Stimulated activated CD4-positive, alpha-beta T cell treated with anti-CD3 and anti-CD28 coated beads, Interleukin-1b, Interleukin-23, amount 100 ng/mL, for 24 hours (primary cell): ENCODE measurements at regions not wholly inside any gene's neighbourhood (a gene's known extent, or its start where the extent isn't known, plus 50 kb on each side); places are given as distances from the start of the nearest gene placed in this dataset.

Experiments
- DNase-seq, 4 experiments: peaks; one replicate each; pipeline ENCODE4 v3.0.0-alpha.2; 2020; ENCODE audit warnings: low read depth in 4 of 4, low spot score in 1 of 4

GRCh38 chr3:159165961-159166360 is 364.1 kb downstream of the MFSD1 start:
- DNase-seq = no peak

DNA sequence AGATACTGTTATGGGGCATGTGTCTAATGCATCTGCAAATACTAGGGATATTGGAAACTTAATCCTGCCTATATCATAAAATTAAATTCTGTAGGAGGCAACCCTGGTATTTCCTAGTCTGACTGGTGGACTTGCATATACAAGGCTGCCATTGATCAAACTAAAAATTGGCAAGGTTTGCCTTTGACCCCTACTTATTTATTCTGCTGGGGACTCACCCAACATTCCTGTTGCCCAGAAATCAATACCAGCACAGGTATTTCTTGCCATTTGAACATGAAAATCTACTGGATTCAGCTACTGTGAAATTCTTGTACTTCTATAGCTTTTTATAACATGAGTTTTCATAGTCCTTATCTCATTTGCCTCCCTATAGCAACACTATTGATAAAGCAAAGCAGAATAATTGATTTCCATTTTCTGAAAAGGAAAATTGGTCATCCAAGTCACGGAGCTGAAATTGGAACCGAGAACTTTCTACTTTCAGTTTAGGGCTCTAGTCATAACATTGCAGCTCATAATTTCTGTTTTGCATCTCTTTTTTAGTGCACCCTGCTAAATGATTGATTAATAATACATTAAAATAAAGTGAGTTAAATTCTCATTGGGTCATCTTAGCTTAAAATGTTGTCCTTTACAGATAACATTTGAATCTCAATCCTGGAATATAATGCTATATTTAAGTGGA is 365.2 kb downstream of the MFSD1 start:
- no peak for DNase-seq

- DNase-seq = no peak
Observed at GRCh38 chr3:159168788-159169187, 366.9 kb downstream of the MFSD1 start.

GRCh38 chr3:159169828-159170227 is 368.0 kb downstream of the MFSD1 start:
- no peak for DNase-seq

DNA sequence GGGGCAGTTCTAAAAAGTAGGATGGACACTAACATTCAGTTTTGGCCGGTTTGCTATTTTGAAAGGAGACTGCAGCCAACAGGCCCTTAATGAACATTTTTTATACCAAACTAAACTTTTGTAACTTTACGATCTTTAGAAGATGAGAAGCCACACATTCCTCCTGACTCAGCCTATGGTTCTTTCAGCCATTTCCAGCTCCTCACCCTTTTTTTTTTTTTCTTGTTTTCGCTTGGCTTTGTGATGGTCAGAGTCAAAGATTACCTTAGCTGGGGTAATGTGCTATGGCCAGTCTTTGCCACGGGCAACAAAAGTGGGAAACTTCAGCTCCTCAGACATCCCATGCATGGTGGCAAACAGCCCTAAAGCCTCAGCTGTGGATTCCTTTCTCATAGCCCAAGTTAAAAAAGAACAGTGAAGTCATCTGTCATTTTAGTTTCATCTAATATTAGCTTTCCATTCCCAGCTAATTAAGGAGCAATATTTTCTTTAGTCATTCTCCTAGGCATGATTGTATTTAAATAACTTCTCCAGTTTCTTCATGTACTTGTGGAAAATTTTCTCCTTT is 368.7 kb downstream of the MFSD1 start:
- DNase-seq = no peak

DNA sequence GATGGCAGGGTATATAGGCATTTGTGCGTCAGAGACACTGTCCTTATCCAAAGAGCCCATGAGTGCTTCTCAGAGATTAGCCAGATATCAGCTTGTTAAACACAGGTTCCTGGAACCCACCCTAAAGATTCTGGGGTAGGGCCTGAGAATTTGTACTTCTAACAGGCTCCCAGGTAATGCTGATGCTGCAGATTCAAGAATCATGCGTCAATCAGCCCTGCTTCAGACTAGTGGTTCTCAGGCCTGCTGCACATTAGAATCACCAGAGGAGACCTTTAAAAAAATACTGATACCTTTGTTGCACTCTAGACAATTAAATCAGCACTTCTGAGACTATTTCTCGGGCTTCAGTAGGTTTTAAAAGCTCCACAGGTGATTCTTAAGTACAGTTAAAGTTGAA is 369.5 kb downstream of the MFSD1 start:
- DNase-seq = no peak

- no peak for DNase-seq
Observed at GRCh38 chr3:159172473-159172872, 370.6 kb downstream of the MFSD1 start.

- no peak for DNase-seq
Observed at GRCh38 chr3:159174715-159175692, 373.1 kb downstream of the MFSD1 start.

DNA sequence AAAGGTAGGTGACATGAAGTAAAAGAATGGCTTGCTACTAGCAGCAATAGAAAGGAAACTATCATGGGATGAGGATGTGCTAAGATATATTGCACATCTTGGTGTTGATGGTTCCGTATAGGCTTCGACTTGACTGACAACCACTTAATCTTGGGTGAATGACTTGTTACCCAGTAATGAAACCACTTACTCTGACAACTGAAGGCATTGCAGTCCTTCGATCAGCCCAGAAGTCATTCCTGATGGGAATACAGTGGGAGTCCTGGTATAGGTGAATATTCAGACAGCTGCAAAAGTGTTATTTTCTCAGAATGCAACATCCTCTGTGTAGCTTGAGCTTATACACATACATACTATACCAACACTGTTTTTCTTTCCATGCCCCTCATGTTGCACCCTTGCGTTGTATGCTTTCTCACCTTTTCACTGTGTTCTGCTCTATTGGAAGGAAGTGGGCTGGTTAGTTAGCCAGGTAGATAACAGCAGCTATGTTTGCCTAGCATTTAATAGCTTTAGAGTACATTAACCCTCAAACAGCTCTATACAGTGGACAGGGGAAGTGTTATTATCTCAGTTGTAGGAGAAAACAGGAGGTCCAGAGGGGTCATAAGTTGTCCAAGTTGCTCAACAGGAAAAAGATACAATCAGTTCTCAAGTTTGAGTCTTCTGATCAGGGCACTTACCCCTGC is 376.5 kb downstream of the MFSD1 start:
- no peak for DNase-seq

DNA sequence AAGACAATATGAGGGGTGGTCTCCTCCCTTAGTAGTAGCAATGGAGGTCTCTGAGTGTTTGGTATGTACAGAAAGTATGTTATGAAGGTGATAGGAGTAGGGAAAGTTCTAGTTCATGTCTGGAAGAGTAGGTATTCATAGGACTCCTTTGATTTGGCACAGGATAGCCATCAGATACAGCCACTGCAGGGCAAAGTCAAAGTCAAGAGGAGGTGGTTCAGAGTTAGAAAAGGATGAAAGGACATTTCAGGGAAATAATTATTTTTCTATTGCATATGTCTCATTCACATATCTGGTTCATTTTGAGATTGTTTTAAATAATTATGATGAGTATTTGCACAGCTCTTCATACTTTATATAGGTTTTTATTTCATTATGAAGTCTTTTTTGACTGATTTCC is 381.1 kb downstream of the MFSD1 start:
- no peak for DNase-seq

GRCh38 chr3:159185443-159186050 is 383.7 kb downstream of the MFSD1 start:
- no peak for DNase-seq

DNA sequence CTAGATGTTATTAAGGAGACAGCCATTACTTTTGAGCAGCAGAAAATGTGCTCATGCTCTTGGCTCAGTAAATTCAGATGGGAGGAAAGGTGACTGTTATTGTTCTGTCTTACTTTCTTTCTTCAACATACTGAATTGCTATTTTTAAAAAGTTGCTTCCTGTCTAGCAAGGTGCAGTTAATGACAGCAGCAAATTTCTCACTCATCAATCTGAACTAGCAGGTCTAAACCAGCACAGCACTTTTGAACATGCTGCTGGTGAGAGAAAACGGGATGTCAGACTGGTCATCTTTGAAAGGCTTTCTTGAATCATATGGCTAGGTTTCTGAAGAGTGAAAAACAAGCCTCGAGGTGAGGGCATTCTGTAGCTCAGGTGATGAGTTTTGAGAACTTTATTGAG is 384.7 kb downstream of the MFSD1 start:
- DNase-seq = no peak

GRCh38 chr3:159187232-159187631 is 385.4 kb downstream of the MFSD1 start:
- DNase-seq = no peak

DNA sequence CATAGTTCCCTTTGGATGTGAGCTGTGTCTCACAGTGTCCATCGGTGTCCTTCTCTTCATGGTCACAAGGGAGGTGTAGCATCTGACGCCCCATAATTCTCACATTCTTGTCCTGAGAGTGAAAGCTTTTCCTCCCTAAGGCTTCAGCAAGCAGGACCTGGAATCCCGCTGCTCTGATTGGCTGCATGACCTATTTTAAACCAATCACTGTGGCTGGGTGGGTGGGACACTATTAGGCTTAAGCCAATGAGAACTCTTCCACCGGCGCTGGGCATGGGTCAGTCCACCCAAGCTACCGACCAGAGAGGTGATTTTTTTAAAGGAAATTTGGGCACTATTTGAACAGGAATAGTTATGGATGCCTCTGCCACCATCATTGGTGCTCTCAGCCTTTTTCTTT is 385.9 kb downstream of the MFSD1 start:
- no peak for DNase-seq

GRCh38 chr3:159189994-159190669 is 388.3 kb downstream of the MFSD1 start:
- DNase-seq = no peak

DNA sequence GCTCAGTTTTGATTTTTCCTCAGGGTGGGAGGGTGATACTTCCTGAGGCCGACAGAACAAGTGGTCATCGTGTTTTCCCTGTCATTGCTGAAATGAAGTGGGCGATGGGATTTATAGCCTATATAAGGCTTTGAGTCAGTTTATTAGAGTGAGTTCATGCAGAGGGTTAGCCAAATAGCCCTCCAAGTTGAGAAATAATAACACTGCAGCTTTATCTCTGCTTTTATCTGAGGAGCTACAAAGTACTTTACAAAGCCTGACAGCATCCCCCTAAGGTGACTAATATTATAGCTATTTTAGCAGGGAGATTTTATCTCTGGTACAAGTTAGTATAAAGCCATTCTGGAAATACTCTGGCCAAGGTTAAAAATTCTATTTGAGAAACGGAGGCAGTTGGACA is 389.6 kb downstream of the MFSD1 start:
- no peak for DNase-seq

GRCh38 chr3:159196359-159196758 is 394.5 kb downstream of the MFSD1 start:
- no peak for DNase-seq

GRCh38 chr3:159200176-159200575 is 398.3 kb downstream of the MFSD1 start:
- no peak for DNase-seq

- DNase-seq = no peak
Observed at GRCh38 chr3:159208050-159208449, 406.2 kb downstream of the MFSD1 start.

DNA sequence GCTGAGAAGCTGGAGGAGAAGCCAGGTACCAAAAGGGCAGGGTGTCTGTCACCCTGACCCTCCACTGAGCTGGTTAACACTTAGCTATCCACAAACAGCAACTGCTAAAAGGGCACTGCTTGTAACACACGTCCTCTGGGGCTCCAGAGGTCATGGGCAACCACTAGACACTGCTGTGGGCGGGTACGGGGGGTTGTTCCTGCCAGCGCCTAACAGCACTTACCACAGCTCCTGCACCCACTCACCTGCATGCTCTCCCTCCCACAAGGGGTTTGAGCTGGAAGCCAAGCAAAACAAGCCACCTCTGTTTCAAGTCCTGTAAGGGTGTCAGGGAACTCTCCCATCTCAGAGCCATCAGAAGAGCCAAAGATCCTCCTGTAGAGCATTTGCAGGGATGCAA is 407.6 kb downstream of the MFSD1 start:
- no peak for DNase-seq
